ENCODE measurements at regions not wholly inside any gene's neighbourhood (a gene's known extent, or its start where the extent isn't known, plus 50 kb on each side); places are given as distances from the start of the nearest gene placed in this dataset.

DNA sequence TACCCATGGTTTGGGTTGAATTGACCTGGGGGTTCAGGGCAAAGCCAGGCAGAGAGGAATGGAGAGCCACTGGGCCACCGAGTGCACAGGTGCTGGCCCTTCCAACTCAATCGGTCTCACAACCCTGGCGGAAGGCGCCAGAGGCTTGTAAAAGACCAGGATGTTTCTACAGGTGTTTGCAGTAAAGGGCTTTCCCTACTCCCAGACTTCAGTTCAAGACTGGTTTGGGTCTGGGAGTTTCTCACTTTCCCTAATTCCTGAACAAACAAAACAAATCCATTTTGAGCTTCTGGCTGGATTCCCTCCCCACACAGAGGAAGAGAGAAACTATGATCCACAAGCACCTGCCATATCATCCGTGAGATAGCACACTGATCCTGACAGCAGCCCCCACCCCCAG is 125.2 kb upstream of the KLF4 start:
- TF ChIP-seq, protein P1, sequence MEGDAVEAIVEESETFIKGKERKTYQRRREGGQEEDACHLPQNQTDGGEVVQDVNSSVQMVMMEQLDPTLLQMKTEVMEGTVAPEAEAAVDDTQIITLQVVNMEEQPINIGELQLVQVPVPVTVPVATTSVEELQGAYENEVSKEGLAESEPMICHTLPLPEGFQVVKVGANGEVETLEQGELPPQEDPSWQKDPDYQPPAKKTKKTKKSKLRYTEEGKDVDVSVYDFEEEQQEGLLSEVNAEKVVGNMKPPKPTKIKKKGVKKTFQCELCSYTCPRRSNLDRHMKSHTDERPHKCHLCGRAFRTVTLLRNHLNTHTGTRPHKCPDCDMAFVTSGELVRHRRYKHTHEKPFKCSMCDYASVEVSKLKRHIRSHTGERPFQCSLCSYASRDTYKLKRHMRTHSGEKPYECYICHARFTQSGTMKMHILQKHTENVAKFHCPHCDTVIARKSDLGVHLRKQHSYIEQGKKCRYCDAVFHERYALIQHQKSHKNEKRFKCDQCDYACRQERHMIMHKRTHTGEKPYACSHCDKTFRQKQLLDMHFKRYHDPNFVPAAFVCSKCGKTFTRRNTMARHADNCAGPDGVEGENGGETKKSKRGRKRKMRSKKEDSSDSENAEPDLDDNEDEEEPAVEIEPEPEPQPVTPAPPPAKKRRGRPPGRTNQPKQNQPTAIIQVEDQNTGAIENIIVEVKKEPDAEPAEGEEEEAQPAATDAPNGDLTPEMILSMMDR (IDR thresholded peaks at IDR 0.05), result no peak
- no peak for TF ChIP-seq POLR2A (IDR thresholded peaks at IDR 0.05; ENCODE audit: low read depth)
- TF ChIP-seq POLR2AphosphoS5 (IDR thresholded peaks at IDR 0.05), result no peak
